ENCODE measurements at regions not wholly inside any gene's neighbourhood (a gene's known extent, or its start where the extent isn't known, plus 50 kb on each side); places are given as distances from the start of the nearest gene placed in this dataset.

DNA sequence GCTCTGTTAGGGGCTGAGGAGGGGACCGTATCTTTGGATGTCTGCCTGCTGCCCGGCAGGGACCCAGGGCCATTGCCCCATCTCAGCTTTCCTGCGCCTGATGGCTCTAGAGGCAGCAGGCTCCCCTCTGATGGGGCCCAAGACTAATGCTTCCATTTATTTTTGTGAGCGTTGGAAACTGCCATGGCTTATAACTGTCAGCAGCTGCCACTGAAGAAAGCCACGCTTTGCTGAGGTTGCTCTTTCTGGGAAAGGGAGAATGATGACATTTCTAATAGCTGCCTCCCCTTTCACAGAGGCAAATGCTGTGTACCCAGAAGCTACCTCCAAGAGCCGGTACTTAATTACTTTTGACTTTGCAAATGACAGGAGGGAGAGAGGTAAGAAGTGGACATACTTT lies 103.8 kb downstream of the HAPSTR1 start:
- no peaks in the 10 kb centered on the region for H3K9me3 ChIP-seq (ENCODE audit: control insufficient read depth in 4 of 4, low read length in 3 of 4)
- no peak overlapping the region for H3K9ac ChIP-seq (ENCODE audit: low read depth in 1 of 2, low read length in 2 of 2)
- H3K36me3 ChIP-seq (ENCODE audit: control insufficient read depth in 4 of 4, insufficient read depth in 3 of 4, low read depth in 1 of 4, low read length in 3 of 4): no peaks in the 10 kb centered on the region
- H3K4me3 ChIP-seq (ENCODE audit: low read depth in 1 of 3, low read length in 3 of 3): no peak overlapping the region
- 82% methylated on average over 6 of the region's 6 CpGs for WGBS
- no peaks in the 10 kb centered on the region for H3K4me1 ChIP-seq (ENCODE audit: control insufficient read depth in 4 of 4, insufficient read depth in 4 of 4, low read length in 3 of 4)
- H3K27ac ChIP-seq (ENCODE audit: low read depth in 1 of 2, low read length in 2 of 2): no peak overlapping the region
- DNase-seq (ENCODE audit: low spot score): no peak
- TF ChIP-seq, protein P1, sequence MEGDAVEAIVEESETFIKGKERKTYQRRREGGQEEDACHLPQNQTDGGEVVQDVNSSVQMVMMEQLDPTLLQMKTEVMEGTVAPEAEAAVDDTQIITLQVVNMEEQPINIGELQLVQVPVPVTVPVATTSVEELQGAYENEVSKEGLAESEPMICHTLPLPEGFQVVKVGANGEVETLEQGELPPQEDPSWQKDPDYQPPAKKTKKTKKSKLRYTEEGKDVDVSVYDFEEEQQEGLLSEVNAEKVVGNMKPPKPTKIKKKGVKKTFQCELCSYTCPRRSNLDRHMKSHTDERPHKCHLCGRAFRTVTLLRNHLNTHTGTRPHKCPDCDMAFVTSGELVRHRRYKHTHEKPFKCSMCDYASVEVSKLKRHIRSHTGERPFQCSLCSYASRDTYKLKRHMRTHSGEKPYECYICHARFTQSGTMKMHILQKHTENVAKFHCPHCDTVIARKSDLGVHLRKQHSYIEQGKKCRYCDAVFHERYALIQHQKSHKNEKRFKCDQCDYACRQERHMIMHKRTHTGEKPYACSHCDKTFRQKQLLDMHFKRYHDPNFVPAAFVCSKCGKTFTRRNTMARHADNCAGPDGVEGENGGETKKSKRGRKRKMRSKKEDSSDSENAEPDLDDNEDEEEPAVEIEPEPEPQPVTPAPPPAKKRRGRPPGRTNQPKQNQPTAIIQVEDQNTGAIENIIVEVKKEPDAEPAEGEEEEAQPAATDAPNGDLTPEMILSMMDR (IDR thresholded peaks at IDR 0.05; ENCODE audit: low read depth, low read length, missing input control): no peak
- TF ChIP-seq GABPA (IDR thresholded peaks at IDR 0.05 in 1 of 2, conservative IDR thresholded peaks at IDR 0.05 in 1 of 2) (no peak), SP1 (IDR thresholded peaks at IDR 0.05) (no peak), HNF4A (conservative IDR thresholded peaks at IDR 0.05) (no peak), HNF4G (IDR thresholded peaks at IDR 0.05) (no peak), FOXA2 (IDR thresholded peaks at IDR 0.05) (no peak), RAD21 (IDR thresholded peaks at IDR 0.05) (no peak), JUND (IDR thresholded peaks at IDR 0.05) (no peak), FOXA1 (IDR thresholded peaks at IDR 0.05) (no peak), EGR1 (IDR thresholded peaks at IDR 0.05; ENCODE audit: low read depth in 2 of 2) (no peak)
- TF ChIP-seq, protein P2, sequence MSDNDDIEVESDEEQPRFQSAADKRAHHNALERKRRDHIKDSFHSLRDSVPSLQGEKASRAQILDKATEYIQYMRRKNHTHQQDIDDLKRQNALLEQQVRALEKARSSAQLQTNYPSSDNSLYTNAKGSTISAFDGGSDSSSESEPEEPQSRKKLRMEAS (IDR thresholded peaks at IDR 0.05): no peak
- H3K27me3 ChIP-seq (ENCODE audit: control insufficient read depth in 4 of 4, insufficient read depth in 4 of 4, low read length in 3 of 4): no peaks in the 10 kb centered on the region

DNA sequence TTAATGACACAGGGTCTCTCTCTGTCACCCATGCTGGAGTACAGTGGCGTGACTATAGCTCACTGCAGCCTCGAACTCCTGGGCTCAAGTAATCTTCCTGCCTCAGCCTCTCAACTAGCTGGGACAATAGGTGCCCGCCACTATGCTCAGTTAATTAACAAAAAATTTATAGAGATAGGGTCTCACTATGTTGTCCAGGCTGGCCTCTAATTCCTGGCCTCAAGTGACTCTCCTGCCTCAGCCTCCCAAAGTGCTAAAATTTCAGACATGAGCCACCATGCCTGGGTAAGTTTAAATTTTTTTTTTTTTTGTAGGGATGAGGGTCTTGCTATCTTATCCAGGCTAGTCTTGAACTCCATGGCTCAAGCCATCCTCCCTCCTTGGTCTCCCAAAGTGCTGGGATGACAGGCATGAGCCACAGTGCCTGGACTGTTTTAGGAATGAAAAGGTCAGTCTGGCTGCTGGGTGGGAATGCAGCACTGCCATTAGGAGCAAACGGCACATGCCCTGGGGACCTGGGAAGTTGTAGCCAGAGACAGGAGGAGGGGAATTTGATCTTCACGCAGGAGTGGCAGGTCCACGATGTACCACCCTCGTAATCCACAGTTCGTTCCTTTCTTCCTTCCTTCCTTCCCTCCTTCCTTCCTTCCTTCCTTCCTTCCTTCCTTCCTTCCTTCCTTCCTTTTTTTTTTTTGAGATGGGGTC lies 106.7 kb downstream of the HAPSTR1 start:
- no peak overlapping the region for H3K27ac ChIP-seq (ENCODE audit: low read depth in 1 of 2, low read length in 2 of 2)
- no peaks in the 10 kb centered on the region for H3K4me1 ChIP-seq (ENCODE audit: control insufficient read depth in 4 of 4, insufficient read depth in 4 of 4, low read length in 3 of 4)
- no peaks in the 10 kb centered on the region for H3K9me3 ChIP-seq (ENCODE audit: control insufficient read depth in 4 of 4, low read length in 3 of 4)
- 77% methylated on average over 8 of the region's 8 CpGs for WGBS
- H3K9ac ChIP-seq (ENCODE audit: low read depth in 1 of 2, low read length in 2 of 2): no peak overlapping the region
- TF ChIP-seq HNF4A (conservative IDR thresholded peaks at IDR 0.05) (no peak), FOXA2 (IDR thresholded peaks at IDR 0.05) (no peak), NR2F2 (IDR thresholded peaks at IDR 0.05) (no peak), SP1 (IDR thresholded peaks at IDR 0.05) (no peak), JUND (IDR thresholded peaks at IDR 0.05) (no peak), YY1 (IDR thresholded peaks at IDR 0.05) (no peak), GABPA (IDR thresholded peaks at IDR 0.05 in 1 of 2, conservative IDR thresholded peaks at IDR 0.05 in 1 of 2) (no peak), FOXA1 (IDR thresholded peaks at IDR 0.05) (no peak), TAF1 (conservative IDR thresholded peaks at IDR 0.05) (no peak), EGR1 (IDR thresholded peaks at IDR 0.05; ENCODE audit: low read depth in 2 of 2) (no peak), RAD21 (IDR thresholded peaks at IDR 0.05) (no peak)
- TF ChIP-seq, protein P1 (IDR thresholded peaks at IDR 0.05; ENCODE audit: low read depth, low read length, missing input control): no peak
- TF ChIP-seq, protein P3, sequence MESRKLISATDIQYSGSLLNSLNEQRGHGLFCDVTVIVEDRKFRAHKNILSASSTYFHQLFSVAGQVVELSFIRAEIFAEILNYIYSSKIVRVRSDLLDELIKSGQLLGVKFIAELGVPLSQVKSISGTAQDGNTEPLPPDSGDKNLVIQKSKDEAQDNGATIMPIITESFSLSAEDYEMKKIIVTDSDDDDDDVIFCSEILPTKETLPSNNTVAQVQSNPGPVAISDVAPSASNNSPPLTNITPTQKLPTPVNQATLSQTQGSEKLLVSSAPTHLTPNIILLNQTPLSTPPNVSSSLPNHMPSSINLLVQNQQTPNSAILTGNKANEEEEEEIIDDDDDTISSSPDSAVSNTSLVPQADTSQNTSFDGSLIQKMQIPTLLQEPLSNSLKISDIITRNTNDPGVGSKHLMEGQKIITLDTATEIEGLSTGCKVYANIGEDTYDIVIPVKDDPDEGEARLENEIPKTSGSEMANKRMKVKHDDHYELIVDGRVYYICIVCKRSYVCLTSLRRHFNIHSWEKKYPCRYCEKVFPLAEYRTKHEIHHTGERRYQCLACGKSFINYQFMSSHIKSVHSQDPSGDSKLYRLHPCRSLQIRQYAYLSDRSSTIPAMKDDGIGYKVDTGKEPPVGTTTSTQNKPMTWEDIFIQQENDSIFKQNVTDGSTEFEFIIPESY (IDR thresholded peaks at IDR 0.05): no peak
- TF ChIP-seq, protein P2 (IDR thresholded peaks at IDR 0.05): no peak
- H3K27me3 ChIP-seq (ENCODE audit: control insufficient read depth in 4 of 4, insufficient read depth in 4 of 4, low read length in 3 of 4): no peaks in the 10 kb centered on the region
- no peaks in the 10 kb centered on the region for H3K36me3 ChIP-seq (ENCODE audit: control insufficient read depth in 4 of 4, insufficient read depth in 3 of 4, low read depth in 1 of 4, low read length in 3 of 4)
- no peak overlapping the region for H3K4me3 ChIP-seq (ENCODE audit: low read depth in 1 of 3, low read length in 3 of 3)
- no peak for DNase-seq (ENCODE audit: low spot score)

Measured in liver (tissue), 8 donors.